GM23338 (cell line): ENCODE measurements at regions not wholly inside any gene's neighbourhood (a gene's known extent, or its start where the extent isn't known, plus 50 kb on each side); places are given as distances from the start of the nearest gene placed in this dataset.

ENCODE experiments used
- CREB1 ChIP-seq: fragments of 250-450 bp; sonication (Bioruptor Pico); IDR thresholded peaks from 2 replicates; pipeline ENCODE4 v1.5.0; 2020; ENCODE audit warnings: low read depth, mild to moderate bottlenecking, moderate library complexity
- CTCF ChIP-seq, 2 experiments: fragments of 200-600 bp in 1 of 2; sonication (generic) in 1 of 2; conservative IDR thresholded peaks; 2 replicates each; pipeline versions ENCODE4 v1.5.1 to v1.6.1; 2016 to 2017; ENCODE audit warnings: antibody characterized with exemption in 2 of 2, low read depth in 2 of 2, mild to moderate bottlenecking in 2 of 2, moderate library complexity in 1 of 2
- ETS1 ChIP-seq: IDR thresholded peaks from 2 replicates; pipeline ENCODE4 v1.6.1; 2016; ENCODE audit warnings: antibody characterized with exemption
- EZH2 ChIP-seq: fragments of 200-600 bp; sonication (generic); IDR thresholded peaks from one replicate; pipeline ENCODE4 v1.8.0; 2017; ENCODE audit warnings: antibody characterized with exemption, mild to moderate bottlenecking, low read depth; ENCODE audit not compliant: unreplicated experiment
- EZH2phosphoT487 ChIP-seq: fragments of 200-600 bp; sonication (generic); IDR thresholded peaks from one replicate; pipeline ENCODE4 v1.8.1; 2018; ENCODE audit warnings: antibody characterized with exemption; ENCODE audit not compliant: unreplicated experiment
- JUNB ChIP-seq: IDR thresholded peaks from one replicate; pipeline ENCODE4 v1.6.1; 2016; ENCODE audit warnings: antibody characterized with exemption; ENCODE audit not compliant: unreplicated experiment
- POLR2AphosphoS5 ChIP-seq: IDR thresholded peaks from 2 replicates; pipeline ENCODE4 v1.6.1; 2016; ENCODE audit warnings: antibody characterized with exemption, low read depth
- REST ChIP-seq: IDR thresholded peaks from one replicate; pipeline ENCODE4 v1.6.1; 2018; ENCODE audit warnings: antibody characterized with exemption; ENCODE audit not compliant: unreplicated experiment
- STAT1 ChIP-seq: IDR thresholded peaks from one replicate; pipeline ENCODE4 v1.6.1; 2016; ENCODE audit warnings: antibody characterized with exemption; ENCODE audit not compliant: unreplicated experiment
- ZNF114 ChIP-seq: fragments of 250-450 bp; sonication (Bioruptor Pico); IDR thresholded peaks from 2 replicates; pipeline ENCODE4 v1.5.0; 2020; ENCODE audit warnings: mild to moderate bottlenecking, moderate library complexity
- ZNF331 ChIP-seq: fragments of 250-450 bp; sonication (Bioruptor Pico); IDR thresholded peaks from 2 replicates; pipeline ENCODE4 v1.5.0; 2020; ENCODE audit warnings: low read depth, mild to moderate bottlenecking, moderate library complexity
- ZNF462 ChIP-seq: fragments of 250-450 bp; sonication (Bioruptor Pico); IDR thresholded peaks from 2 replicates; pipeline ENCODE4 v1.5.0; 2020; ENCODE audit warnings: mild to moderate bottlenecking, moderate library complexity

GRCh38 chr3:40593351-40593750, 68.6 kb downstream of the ZNF621 start:
- no peak for TF ChIP-seq POLR2AphosphoS5
- no peak for TF ChIP-seq STAT1
- no peak for TF ChIP-seq CTCF (conservative IDR thresholded peaks at IDR 0.05; ENCODE audit: low read depth in 2 of 2)
- TF ChIP-seq REST, result no peak
- no peak for TF ChIP-seq CREB1
- TF ChIP-seq EZH2, result no peak
- TF ChIP-seq ETS1, result no peak
- no peak for TF ChIP-seq ZNF331 (CRISPR knock-in tag)
- TF ChIP-seq EZH2phosphoT487, result no peak
- no peak for TF ChIP-seq JUNB
- TF ChIP-seq ZNF114, result no peak
- no peak for TF ChIP-seq ZNF462 (CRISPR knock-in tag)
